ENCODE measurements at regions not wholly inside any gene's neighbourhood (a gene's known extent, or its start where the extent isn't known, plus 50 kb on each side); places are given as distances from the start of the nearest gene placed in this dataset.

DNA sequence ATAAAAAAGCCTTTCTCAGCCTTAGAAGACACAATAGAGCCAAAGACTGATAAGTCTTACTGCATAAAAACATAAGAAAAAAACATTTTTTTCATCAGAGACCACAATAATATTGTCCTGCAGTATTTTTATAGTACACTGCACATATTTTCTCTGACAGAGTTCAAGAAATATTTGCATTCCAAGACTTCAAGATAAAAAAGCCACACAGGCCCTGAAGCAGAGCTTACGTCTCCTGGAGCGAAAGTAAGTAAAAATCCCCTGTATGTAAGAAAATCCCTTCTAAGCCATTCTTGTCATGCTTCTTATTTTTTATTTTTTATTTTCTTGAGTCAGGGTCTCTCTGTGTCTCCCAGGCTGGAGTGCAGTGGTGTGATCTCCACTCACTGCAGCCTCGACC, 755.9 kb downstream of the LIG4 start:
- TF ChIP-seq EZH2 (IDR thresholded peaks at IDR 0.05; ENCODE audit: borderline replicate concordance, insufficient read depth, low read length, poor library complexity, severe bottlenecking) (no peak), TAF1 (IDR thresholded peaks at IDR 0.05; ENCODE audit: low read depth) (no peak), POLR2AphosphoS5 (IDR thresholded peaks at IDR 0.05) (no peak), MXI1 (conservative IDR thresholded peaks at IDR 0.05; ENCODE audit: poor library complexity, severe bottlenecking) (no peak), EP300 (conservative IDR thresholded peaks at IDR 0.05; ENCODE audit: poor library complexity, severe bottlenecking) (no peak), SMC3 (conservative IDR thresholded peaks at IDR 0.05; ENCODE audit: poor library complexity) (no peak)
- TF ChIP-seq, protein P1, sequence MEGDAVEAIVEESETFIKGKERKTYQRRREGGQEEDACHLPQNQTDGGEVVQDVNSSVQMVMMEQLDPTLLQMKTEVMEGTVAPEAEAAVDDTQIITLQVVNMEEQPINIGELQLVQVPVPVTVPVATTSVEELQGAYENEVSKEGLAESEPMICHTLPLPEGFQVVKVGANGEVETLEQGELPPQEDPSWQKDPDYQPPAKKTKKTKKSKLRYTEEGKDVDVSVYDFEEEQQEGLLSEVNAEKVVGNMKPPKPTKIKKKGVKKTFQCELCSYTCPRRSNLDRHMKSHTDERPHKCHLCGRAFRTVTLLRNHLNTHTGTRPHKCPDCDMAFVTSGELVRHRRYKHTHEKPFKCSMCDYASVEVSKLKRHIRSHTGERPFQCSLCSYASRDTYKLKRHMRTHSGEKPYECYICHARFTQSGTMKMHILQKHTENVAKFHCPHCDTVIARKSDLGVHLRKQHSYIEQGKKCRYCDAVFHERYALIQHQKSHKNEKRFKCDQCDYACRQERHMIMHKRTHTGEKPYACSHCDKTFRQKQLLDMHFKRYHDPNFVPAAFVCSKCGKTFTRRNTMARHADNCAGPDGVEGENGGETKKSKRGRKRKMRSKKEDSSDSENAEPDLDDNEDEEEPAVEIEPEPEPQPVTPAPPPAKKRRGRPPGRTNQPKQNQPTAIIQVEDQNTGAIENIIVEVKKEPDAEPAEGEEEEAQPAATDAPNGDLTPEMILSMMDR (IDR thresholded peaks at IDR 0.05; ENCODE audit: poor library complexity, severe bottlenecking), result no peak
- TF ChIP-seq, protein P2, sequence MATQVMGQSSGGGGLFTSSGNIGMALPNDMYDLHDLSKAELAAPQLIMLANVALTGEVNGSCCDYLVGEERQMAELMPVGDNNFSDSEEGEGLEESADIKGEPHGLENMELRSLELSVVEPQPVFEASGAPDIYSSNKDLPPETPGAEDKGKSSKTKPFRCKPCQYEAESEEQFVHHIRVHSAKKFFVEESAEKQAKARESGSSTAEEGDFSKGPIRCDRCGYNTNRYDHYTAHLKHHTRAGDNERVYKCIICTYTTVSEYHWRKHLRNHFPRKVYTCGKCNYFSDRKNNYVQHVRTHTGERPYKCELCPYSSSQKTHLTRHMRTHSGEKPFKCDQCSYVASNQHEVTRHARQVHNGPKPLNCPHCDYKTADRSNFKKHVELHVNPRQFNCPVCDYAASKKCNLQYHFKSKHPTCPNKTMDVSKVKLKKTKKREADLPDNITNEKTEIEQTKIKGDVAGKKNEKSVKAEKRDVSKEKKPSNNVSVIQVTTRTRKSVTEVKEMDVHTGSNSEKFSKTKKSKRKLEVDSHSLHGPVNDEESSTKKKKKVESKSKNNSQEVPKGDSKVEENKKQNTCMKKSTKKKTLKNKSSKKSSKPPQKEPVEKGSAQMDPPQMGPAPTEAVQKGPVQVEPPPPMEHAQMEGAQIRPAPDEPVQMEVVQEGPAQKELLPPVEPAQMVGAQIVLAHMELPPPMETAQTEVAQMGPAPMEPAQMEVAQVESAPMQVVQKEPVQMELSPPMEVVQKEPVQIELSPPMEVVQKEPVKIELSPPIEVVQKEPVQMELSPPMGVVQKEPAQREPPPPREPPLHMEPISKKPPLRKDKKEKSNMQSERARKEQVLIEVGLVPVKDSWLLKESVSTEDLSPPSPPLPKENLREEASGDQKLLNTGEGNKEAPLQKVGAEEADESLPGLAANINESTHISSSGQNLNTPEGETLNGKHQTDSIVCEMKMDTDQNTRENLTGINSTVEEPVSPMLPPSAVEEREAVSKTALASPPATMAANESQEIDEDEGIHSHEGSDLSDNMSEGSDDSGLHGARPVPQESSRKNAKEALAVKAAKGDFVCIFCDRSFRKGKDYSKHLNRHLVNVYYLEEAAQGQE (IDR thresholded peaks at IDR 0.05; ENCODE audit: borderline replicate concordance), result no peak

Data from neural cell (in vitro differentiated cells).